H1 (cell line): ENCODE measurements at regions not wholly inside any gene's neighbourhood (a gene's known extent, or its start where the extent isn't known, plus 50 kb on each side); places are given as distances from the start of the nearest gene placed in this dataset.

Source experiments
- CTCF ChIA-PET: fragments of 300-600 bp; sonication (Branson Sonifier 250); formaldehyde crosslinking; loops from one replicate; lab custom pipeline; 2021; ENCODE audit not compliant: partially characterized antibody; lab: Charles Lee
- POLR2A ChIA-PET: fragments of 300-600 bp; sonication (Branson Sonifier 250); formaldehyde crosslinking; loops from one replicate; lab custom pipeline; 2021; ENCODE audit warnings: inconsistent platforms; ENCODE audit not compliant: partially characterized antibody; lab: Charles Lee
- DNase-seq, 2 experiments: peaks; one replicate each; pipeline versions ENCODE4 v3.0.0 to v3.0.0-alpha.2; 2010 to 2022; ENCODE audit warnings: low spot score in 2 of 2, low read depth in 1 of 2, mixed read lengths in 1 of 2
- FAIRE-seq: peaks from 2 replicates; lab custom pipeline; 2011; peaks lifted over from hg19 to GRCh38; lab: Jason Lieb, UNC
- H2AFZ ChIP-seq: 2 replicates; pipeline ENCODE4 v1.8.1; 2012; ENCODE audit warnings: low read length, inconsistent platforms
- H2AK5ac ChIP-seq: 2 replicates; pipeline ENCODE4 v1.6.1; 2013; ENCODE audit warnings: low read depth, low read length
- H2BK120ac ChIP-seq: replicated peaks from 2 replicates; pipeline ENCODE3; 2013; ENCODE audit warnings: low read depth, low read length, inconsistent platforms
- H2BK12ac ChIP-seq: 2 replicates; pipeline ENCODE4 v1.6.1; 2013; ENCODE audit warnings: low read depth, low read length
- H2BK15ac ChIP-seq: 2 replicates; pipeline ENCODE4 v1.6.1; 2013; ENCODE audit warnings: low read length
- H2BK20ac ChIP-seq: 2 replicates; pipeline ENCODE4 v1.6.1; 2013; ENCODE audit warnings: low read length
- H2BK5ac ChIP-seq: 2 replicates; pipeline ENCODE4 v1.6.1; 2013; ENCODE audit warnings: low read depth, low read length
- H3K14ac ChIP-seq: 2 replicates; pipeline ENCODE4 v1.6.1; 2013; ENCODE audit warnings: inconsistent platforms; ENCODE audit not compliant: insufficient read length
- H3K18ac ChIP-seq: 2 replicates; pipeline ENCODE4 v1.6.1; 2013; ENCODE audit warnings: low read length; ENCODE audit errors: extremely low read depth
- H3K23ac ChIP-seq: 2 replicates; pipeline ENCODE4 v1.6.1; 2013; ENCODE audit warnings: inconsistent platforms; ENCODE audit not compliant: insufficient read length
- H3K23me2 ChIP-seq: 2 replicates; pipeline ENCODE4 v1.6.1; 2013; ENCODE audit warnings: low read depth, low read length
- H3K27ac ChIP-seq: 2 replicates; pipeline ENCODE4 v1.6.1; 2011; ENCODE audit warnings: low read depth, low read length, inconsistent platforms
- H3K27me3 ChIP-seq, 4 experiments: replicated peaks in 1 of 4; 1 replicate in 1 of 4; 2 replicates in 3 of 4; pipeline versions ENCODE4 v1.6.1 to v1.8.1; 2011 to 2013; ENCODE audit warnings: low read length in 3 of 4, mild to moderate bottlenecking in 3 of 4, inconsistent platforms in 2 of 4, mixed read lengths in 2 of 4, moderate library complexity in 1 of 4; ENCODE audit not compliant: control insufficient read depth in 3 of 4, insufficient read depth in 3 of 4; ENCODE audit errors: extremely low read depth in 1 of 4
- H3K36me3 ChIP-seq, 4 experiments: 2 replicates each; pipeline versions ENCODE4 v1.6.1 to v1.8.1; 2011 to 2013; ENCODE audit warnings: mild to moderate bottlenecking in 4 of 4, low read length in 3 of 4, moderate library complexity in 2 of 4, control low read depth in 1 of 4, inconsistent platforms in 1 of 4; ENCODE audit not compliant: insufficient read depth in 4 of 4, control insufficient read depth in 2 of 4
- H3K4ac ChIP-seq: replicated peaks from 2 replicates; pipeline ENCODE3; 2013; ENCODE audit warnings: low read length, low read depth, mixed read lengths, inconsistent platforms; ENCODE audit not compliant: insufficient read length
- H3K4me1 ChIP-seq, 4 experiments: replicated peaks in 1 of 4; 1 replicate in 1 of 4; 2 replicates in 3 of 4; pipeline versions ENCODE4 v1.6.1 to v1.8.1; 2011 to 2013; ENCODE audit warnings: low read length in 3 of 4, inconsistent platforms in 2 of 4, mixed read lengths in 1 of 4; ENCODE audit not compliant: insufficient read depth in 4 of 4, control insufficient read depth in 3 of 4
- H3K4me2 ChIP-seq, 2 experiments: 2 replicates each; pipeline versions ENCODE4 v1.6.1 to v1.8.1; 2011 to 2013; ENCODE audit warnings: low read depth in 2 of 2, low read length in 2 of 2, control low read depth in 1 of 2, inconsistent platforms in 1 of 2, mild to moderate bottlenecking in 1 of 2; ENCODE audit not compliant: insufficient read depth in 1 of 2
- H3K4me3 ChIP-seq, 4 experiments: fragments of 200-600, 300-600 bp in 1 of 4; sonication (generic), shearing (Covaris generic), sonication (Bioruptor Twin) in 1 of 4; 2 replicates each; pipeline versions ENCODE4 v1.5.1 to v1.8.1; 2011 to 2016; ENCODE audit warnings: low read length in 4 of 4, low read depth in 3 of 4, control low read depth in 2 of 4, inconsistent platforms in 2 of 4, mild to moderate bottlenecking in 2 of 4, mixed read lengths in 1 of 4, moderate library complexity in 1 of 4; ENCODE audit not compliant: insufficient read depth in 2 of 4; ENCODE audit errors: extremely low read depth in 1 of 4
- H3K56ac ChIP-seq: replicated peaks from 2 replicates; pipeline ENCODE3; 2013; ENCODE audit warnings: low read depth, mild to moderate bottlenecking, mixed read lengths, low read length, inconsistent platforms; ENCODE audit not compliant: insufficient read length
- H3K79me1 ChIP-seq: 2 replicates; pipeline ENCODE4 v1.6.1; 2013; ENCODE audit warnings: low read depth, low read length, control low read depth
- H3K79me2 ChIP-seq, 2 experiments: 2 replicates each; pipeline versions ENCODE4 v1.6.1 to v1.8.1; 2012 to 2013; ENCODE audit warnings: low read length in 2 of 2, mild to moderate bottlenecking in 2 of 2, inconsistent platforms in 1 of 2; ENCODE audit not compliant: insufficient read depth in 2 of 2, control insufficient read depth in 1 of 2
- H3K9ac ChIP-seq, 4 experiments: replicated peaks in 1 of 4; 1 replicate in 1 of 4; 2 replicates in 3 of 4; pipeline versions ENCODE4 v1.6.1 to v1.8.1; 2011 to 2013; ENCODE audit warnings: low read depth in 3 of 4, low read length in 3 of 4, control low read depth in 2 of 4, mild to moderate bottlenecking in 2 of 4, moderate library complexity in 2 of 4, inconsistent platforms in 1 of 4; ENCODE audit errors: extremely low read depth in 1 of 4
- H3K9me3 ChIP-seq, 2 experiments: 2 replicates each; pipeline versions ENCODE4 v1.6.1 to v1.8.1; 2012 to 2013; ENCODE audit warnings: mild to moderate bottlenecking in 2 of 2, moderate library complexity in 2 of 2, control low read depth in 1 of 2, inconsistent platforms in 1 of 2, low read depth in 1 of 2, low read length in 1 of 2, mixed read lengths in 1 of 2; ENCODE audit not compliant: insufficient read depth in 2 of 2
- H4K20me1 ChIP-seq, 2 experiments: replicated peaks in 1 of 2; 2 replicates each; pipeline versions ENCODE3 to v1.8.1; 2011 to 2013; ENCODE audit warnings: inconsistent platforms in 2 of 2, low read length in 2 of 2, mild to moderate bottlenecking in 1 of 2; ENCODE audit not compliant: insufficient read depth in 2 of 2, control insufficient read depth in 1 of 2
- H4K5ac ChIP-seq: 2 replicates; pipeline ENCODE4 v1.6.1; 2013; ENCODE audit warnings: low read length, low read depth, mixed read lengths, inconsistent platforms; ENCODE audit not compliant: insufficient read length
- H4K8ac ChIP-seq: 2 replicates; pipeline ENCODE4 v1.8.0; 2013; ENCODE audit warnings: mild to moderate bottlenecking, moderate library complexity, low read length, inconsistent platforms; ENCODE audit not compliant: insufficient read depth; ENCODE audit errors: extremely low read depth
- H4K91ac ChIP-seq: replicated peaks from 2 replicates; pipeline ENCODE3; 2013; ENCODE audit warnings: low read length, mixed read lengths, inconsistent platforms; ENCODE audit not compliant: insufficient read length
- EGR1 ChIP-seq: IDR thresholded peaks from 2 replicates; pipeline ENCODE4 v1.6.1; 2011; ENCODE audit warnings: low read depth, low read length, borderline replicate concordance
- GTF2F1 ChIP-seq: IDR thresholded peaks from 2 replicates; pipeline ENCODE4 v1.6.1; 2012; ENCODE audit warnings: low read depth, low read length, improper control_type of control experiment, borderline replicate concordance
- RAD21 ChIP-seq, 2 experiments: IDR thresholded peaks in 1 of 2; conservative IDR thresholded peaks in 1 of 2; 2 replicates each; pipeline ENCODE4 v1.6.1; 2011; ENCODE audit warnings: low read depth in 2 of 2, low read length in 2 of 2, improper control_type of control experiment in 1 of 2, inconsistent platforms in 1 of 2, mild to moderate bottlenecking in 1 of 2, moderate library complexity in 1 of 2
- SIN3A ChIP-seq, 2 experiments: IDR thresholded peaks in 1 of 2; conservative IDR thresholded peaks in 1 of 2; 2 replicates each; pipeline ENCODE4 v1.6.1; 2011 to 2012; ENCODE audit warnings: low read length in 2 of 2, improper control_type of control experiment in 1 of 2, low read depth in 1 of 2, mild to moderate bottlenecking in 1 of 2
- TAF7 ChIP-seq: optimal IDR thresholded peaks from 2 replicates; pipeline ENCODE3; 2011; ENCODE audit warnings: low read depth, mild to moderate bottlenecking, inconsistent platforms, low read length, moderate library complexity, borderline replicate concordance
- YY1 ChIP-seq: IDR thresholded peaks from 2 replicates; pipeline ENCODE4 v1.6.1; 2011; ENCODE audit warnings: low read depth, mild to moderate bottlenecking, low read length
- WGBS, 2 experiments: shearing (Covaris generic) in 1 of 2; methylation state at CpG; one replicate each; pipeline versions ENCODE4 v1.1.6 to v1.1.7; 2013 to 2015; ENCODE audit warnings: low lambda C conversion rate in 2 of 2, mixed read lengths in 2 of 2, inconsistent platforms in 1 of 2, low coverage in 1 of 2, missing lambda C conversion rate in 1 of 2; ENCODE audit not compliant: insufficient replicate concordance in 2 of 2, insufficient coverage in 1 of 2, insufficient read length in 1 of 2; ENCODE audit errors: extremely low coverage in 1 of 2, missing lambda C conversion rate in 1 of 2; 5-methylcytosine and 5-hydroxymethylcytosine counted together

- no peaks in the 10 kb centered on the region for H3K36me3 ChIP-seq
- 91% methylated on average over 10 of the region's 10 CpGs; no CpG with 5 or more reads in 1 of the 2 experiments for WGBS, 2 experiments
- H3K9ac ChIP-seq = no peak overlapping the region
- TF ChIP-seq TAF7 (no peak), RAD21 (IDR thresholded peaks at IDR 0.05 in 1 of 2, conservative IDR thresholded peaks at IDR 0.05 in 1 of 2; ENCODE audit: low read depth in 2 of 2, low read length in 2 of 2) (no peak), YY1 (no peak), GTF2F1 (no peak), EGR1 (no peak), SIN3A (conservative IDR thresholded peaks at IDR 0.05 in 1 of 2, IDR thresholded peaks at IDR 0.05 in 1 of 2; ENCODE audit: low read depth in 1 of 2, low read length in 2 of 2) (no peak)
Observed at GRCh38 chr10:30550967-30551815, 78.4 kb downstream of the LYZL2 start.

More at GRCh38 chr10:30550967-30551815, 78.4 kb downstream of the LYZL2 start:
- H3K23me2 ChIP-seq = no peaks in the 10 kb centered on the region; the same call in 1 of the 2 replicates
- no peak overlapping the region for H3K27ac ChIP-seq
- H3K23ac ChIP-seq = no peak overlapping the region
- H2BK5ac ChIP-seq = peak overlapping the region; percentile 52; the same call in 1 of the 2 replicates
- H3K18ac ChIP-seq = no peak overlapping the region
- no peak overlapping the region for H3K4me2 ChIP-seq
- H3K14ac ChIP-seq = no peak overlapping the region
- no peaks in the 10 kb centered on the region for H3K79me2 ChIP-seq
- no peak overlapping the region for H3K56ac ChIP-seq
- H3K9me3 ChIP-seq = no peaks in the 10 kb centered on the region
- no peak overlapping the region for H3K4ac ChIP-seq
- H3K4me3 ChIP-seq = no peak overlapping the region
- H4K20me1 ChIP-seq = no peaks in the 10 kb centered on the region
- no peak overlapping the region for H4K5ac ChIP-seq
- H2BK15ac ChIP-seq = peak overlapping the region; percentile 36; the same call in 1 of the 2 replicates
- POLR2A ChIA-PET = interaction anchor here (3.5 kb wide), 1 partner anchor 9 kb away, joined by 16 read pairs; no protein-coding TSS in a partner anchor
- peak overlapping the region; percentile 14; the same call in 1 of the 2 replicates for H4K8ac ChIP-seq
- H4K91ac ChIP-seq = peak overlapping the region; percentile 94
- no peaks in the 10 kb centered on the region for H3K27me3 ChIP-seq
- H2AK5ac ChIP-seq = peak overlapping the region; percentile 48; the same call in 1 of the 2 replicates
- DNase-seq = no peak
- peaks cover 0 to 15% (median 4%) of the 10 kb centered on the region in 4 experiments; a peak in 5 of 7 replicates for H3K4me1 ChIP-seq
- no peak overlapping the region for H2BK20ac ChIP-seq
- no peak for FAIRE-seq
- H2BK120ac ChIP-seq = peak overlapping the region; percentile 61
- peak overlapping the region; percentile 92; the same call in 1 of the 2 replicates for H2BK12ac ChIP-seq
- CTCF ChIA-PET = interaction anchor here (1.8 to 3.8 kb wide), 2 partner anchors 31 to 40 kb away, joined by 5 to 12 read pairs; no protein-coding TSS in a partner anchor
- no peak overlapping the region; the same call in 1 of the 2 replicates for H2AFZ ChIP-seq
- H3K79me1 ChIP-seq = no peaks in the 10 kb centered on the region
